ENCODE measurements at regions not wholly inside any gene's neighbourhood (a gene's known extent, or its start where the extent isn't known, plus 50 kb on each side); places are given as distances from the start of the nearest gene placed in this dataset.

DNA sequence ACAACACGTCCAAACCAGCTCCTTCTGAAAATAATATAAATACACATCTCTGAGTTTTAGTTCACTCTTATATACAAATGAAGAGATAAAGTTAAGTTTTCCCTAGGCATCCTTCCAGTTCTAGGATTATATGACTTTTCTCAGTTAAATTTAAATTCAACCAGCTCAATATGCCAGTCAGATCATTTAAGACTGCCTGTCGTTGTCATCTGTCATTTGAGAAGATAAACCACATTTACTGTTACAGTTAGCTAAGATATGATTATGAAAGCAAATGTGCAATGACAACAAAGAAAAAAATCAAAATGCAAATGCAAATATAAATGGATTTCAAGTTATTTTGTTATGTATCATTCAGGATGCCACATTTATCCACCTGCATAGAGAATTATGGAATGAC, 671.7 kb upstream of the GOT2 start:
- no peaks in the 10 kb centered on the region for H3K4me1 ChIP-seq (ENCODE audit: low read length)
- H3K4me2 ChIP-seq (ENCODE audit: low read depth, low read length) = no peak overlapping the region
- H3K36me3 ChIP-seq (replicated peaks; ENCODE audit: insufficient read depth, low read length) = no peaks in the 10 kb centered on the region
- no peak for DNase-seq
- no peak overlapping the region for H3K4me3 ChIP-seq (ENCODE audit: low read length)
- H3K9me2 ChIP-seq (replicated peaks; ENCODE audit: insufficient read depth, low read length) = no peaks in the 10 kb centered on the region
- no peaks in the 10 kb centered on the region for H3K9me3 ChIP-seq (replicated peaks; ENCODE audit: insufficient read depth, low read length)
- no peak overlapping the region for H3K9ac ChIP-seq (ENCODE audit: low read length)
- no peaks in the 10 kb centered on the region for H3K27me3 ChIP-seq (replicated peaks; ENCODE audit: insufficient read depth, low read length)
- H4K20me1 ChIP-seq (ENCODE audit: insufficient read depth, low read length) = no peaks in the 10 kb centered on the region
- H3F3A ChIP-seq (ENCODE audit: insufficient read depth, low read length) = no peaks in the 10 kb centered on the region
- H3K27ac ChIP-seq (ENCODE audit: low read length) = no peak overlapping the region
- no peak overlapping the region for H2AFZ ChIP-seq (ENCODE audit: low read length)
- H3K79me2 ChIP-seq (ENCODE audit: low read length) = no peaks in the 10 kb centered on the region
- TF ChIP-seq EZH2phosphoT487 (IDR thresholded peaks at IDR 0.05; ENCODE audit: low read length) (no peak), EZH2 (optimal IDR thresholded peaks at IDR 0.05; ENCODE audit: low read depth, low read length) (no peak)
- TF ChIP-seq, protein P1, sequence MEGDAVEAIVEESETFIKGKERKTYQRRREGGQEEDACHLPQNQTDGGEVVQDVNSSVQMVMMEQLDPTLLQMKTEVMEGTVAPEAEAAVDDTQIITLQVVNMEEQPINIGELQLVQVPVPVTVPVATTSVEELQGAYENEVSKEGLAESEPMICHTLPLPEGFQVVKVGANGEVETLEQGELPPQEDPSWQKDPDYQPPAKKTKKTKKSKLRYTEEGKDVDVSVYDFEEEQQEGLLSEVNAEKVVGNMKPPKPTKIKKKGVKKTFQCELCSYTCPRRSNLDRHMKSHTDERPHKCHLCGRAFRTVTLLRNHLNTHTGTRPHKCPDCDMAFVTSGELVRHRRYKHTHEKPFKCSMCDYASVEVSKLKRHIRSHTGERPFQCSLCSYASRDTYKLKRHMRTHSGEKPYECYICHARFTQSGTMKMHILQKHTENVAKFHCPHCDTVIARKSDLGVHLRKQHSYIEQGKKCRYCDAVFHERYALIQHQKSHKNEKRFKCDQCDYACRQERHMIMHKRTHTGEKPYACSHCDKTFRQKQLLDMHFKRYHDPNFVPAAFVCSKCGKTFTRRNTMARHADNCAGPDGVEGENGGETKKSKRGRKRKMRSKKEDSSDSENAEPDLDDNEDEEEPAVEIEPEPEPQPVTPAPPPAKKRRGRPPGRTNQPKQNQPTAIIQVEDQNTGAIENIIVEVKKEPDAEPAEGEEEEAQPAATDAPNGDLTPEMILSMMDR (IDR thresholded peaks at IDR 0.05; ENCODE audit: low read length) = no peak

DNA sequence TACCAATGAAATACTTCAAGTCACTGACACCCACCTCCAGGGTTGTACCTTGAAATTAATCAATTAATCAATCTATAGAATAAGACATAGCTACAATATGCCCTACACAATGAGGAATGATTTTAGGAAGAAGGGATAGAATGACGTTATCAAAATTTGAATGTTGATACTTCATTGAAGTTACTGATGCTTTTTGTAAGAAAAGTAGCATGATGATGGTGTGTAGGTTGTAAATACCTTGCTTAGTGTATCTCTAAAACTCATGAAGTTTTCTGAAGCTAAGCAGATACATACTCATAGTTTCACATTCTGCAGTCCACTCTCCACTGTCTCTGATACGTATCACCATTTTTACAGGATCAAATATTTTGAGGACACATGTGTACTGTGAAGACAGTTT, 670.4 kb upstream of the GOT2 start:
- no peaks in the 10 kb centered on the region for H3K79me2 ChIP-seq (ENCODE audit: low read length)
- H3K4me3 ChIP-seq (ENCODE audit: low read length) = no peak overlapping the region
- no peaks in the 10 kb centered on the region for H4K20me1 ChIP-seq (ENCODE audit: insufficient read depth, low read length)
- no peaks in the 10 kb centered on the region for H3K9me3 ChIP-seq (replicated peaks; ENCODE audit: insufficient read depth, low read length)
- no peaks in the 10 kb centered on the region for H3K27me3 ChIP-seq (replicated peaks; ENCODE audit: insufficient read depth, low read length)
- no peak overlapping the region for H2AFZ ChIP-seq (ENCODE audit: low read length)
- TF ChIP-seq EZH2 (optimal IDR thresholded peaks at IDR 0.05; ENCODE audit: low read depth, low read length) (no peak), EZH2phosphoT487 (IDR thresholded peaks at IDR 0.05; ENCODE audit: low read length) (no peak)
- TF ChIP-seq, protein P1 (IDR thresholded peaks at IDR 0.05; ENCODE audit: low read length) = no peak
- H3K4me2 ChIP-seq (ENCODE audit: low read depth, low read length) = no peak overlapping the region
- H3K9ac ChIP-seq (ENCODE audit: low read length) = no peak overlapping the region
- no peak overlapping the region for H3K27ac ChIP-seq (ENCODE audit: low read length)
- no peaks in the 10 kb centered on the region for H3F3A ChIP-seq (ENCODE audit: insufficient read depth, low read length)
- H3K4me1 ChIP-seq (ENCODE audit: low read length) = no peaks in the 10 kb centered on the region
- DNase-seq = no peak
- no peaks in the 10 kb centered on the region for H3K36me3 ChIP-seq (replicated peaks; ENCODE audit: insufficient read depth, low read length)
- H3K9me2 ChIP-seq (replicated peaks; ENCODE audit: insufficient read depth, low read length) = no peaks in the 10 kb centered on the region

DNA sequence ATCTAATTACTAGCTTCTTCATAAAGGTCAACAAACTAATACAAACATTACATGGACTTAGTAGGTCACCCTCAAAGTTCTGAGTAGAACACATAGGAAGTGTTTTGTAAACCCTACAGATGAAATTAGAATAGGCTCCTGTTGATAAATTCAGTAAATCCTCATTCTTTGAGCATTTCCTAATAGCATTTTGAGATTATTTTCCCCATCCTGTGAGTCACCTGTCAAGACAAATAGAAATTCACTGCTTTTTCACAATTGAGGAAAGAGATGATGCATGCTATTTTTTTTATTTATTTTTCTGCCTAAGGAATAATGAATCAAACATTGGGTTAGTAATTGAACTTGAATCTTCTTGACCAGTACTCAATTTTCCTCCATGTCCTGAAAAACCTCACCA, 666.7 kb upstream of the GOT2 start:
- Histone ChIP-seq H3K4me2 (ENCODE audit: low read depth, low read length) (no peak overlapping the region), H3K36me3 (replicated peaks; ENCODE audit: insufficient read depth, low read length) (no peaks in the 10 kb centered on the region), H2AFZ (ENCODE audit: low read length) (no peak overlapping the region), H3K9me3 (replicated peaks; ENCODE audit: insufficient read depth, low read length) (no peaks in the 10 kb centered on the region), H3K79me2 (ENCODE audit: low read length) (no peaks in the 10 kb centered on the region), H4K20me1 (ENCODE audit: insufficient read depth, low read length) (no peaks in the 10 kb centered on the region), H3F3A (ENCODE audit: insufficient read depth, low read length) (no peaks in the 10 kb centered on the region), H3K4me1 (ENCODE audit: low read length) (no peaks in the 10 kb centered on the region), H3K27ac (ENCODE audit: low read length) (no peak overlapping the region), H3K4me3 (ENCODE audit: low read length) (no peak overlapping the region), H3K27me3 (replicated peaks; ENCODE audit: insufficient read depth, low read length) (no peaks in the 10 kb centered on the region), H3K9me2 (replicated peaks; ENCODE audit: insufficient read depth, low read length) (no peaks in the 10 kb centered on the region), H3K9ac (ENCODE audit: low read length) (no peak overlapping the region)
- no peak for DNase-seq
- TF ChIP-seq EZH2 (optimal IDR thresholded peaks at IDR 0.05; ENCODE audit: low read depth, low read length) (no peak), EZH2phosphoT487 (IDR thresholded peaks at IDR 0.05; ENCODE audit: low read length) (no peak)
- TF ChIP-seq, protein P1 (IDR thresholded peaks at IDR 0.05; ENCODE audit: low read length) = no peak
